ENCODE measurements at regions not wholly inside any gene's neighbourhood (a gene's known extent, or its start where the extent isn't known, plus 50 kb on each side); places are given as distances from the start of the nearest gene placed in this dataset.

DNA sequence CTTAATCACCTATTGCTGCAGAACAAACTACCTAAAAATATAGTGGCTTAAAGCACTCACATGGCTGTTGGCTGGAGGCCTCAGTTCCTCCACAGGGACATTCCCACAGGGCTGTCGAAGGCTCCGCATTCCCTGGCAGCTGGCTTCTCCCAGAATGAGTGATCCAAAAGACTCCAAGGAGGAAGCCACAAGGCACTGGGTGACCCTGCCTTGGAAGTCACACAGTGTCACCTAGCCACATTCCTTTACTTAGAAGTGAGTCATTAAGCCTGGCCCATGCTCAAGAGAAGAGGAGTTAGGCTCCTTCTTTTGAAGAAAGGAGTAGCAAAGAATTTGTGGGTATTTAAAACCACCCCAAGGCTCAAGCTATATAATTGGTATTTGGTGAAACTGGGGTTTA, 63.9 kb upstream of the MAP1LC3B2 start:
- no peak for DNase-seq

DNA sequence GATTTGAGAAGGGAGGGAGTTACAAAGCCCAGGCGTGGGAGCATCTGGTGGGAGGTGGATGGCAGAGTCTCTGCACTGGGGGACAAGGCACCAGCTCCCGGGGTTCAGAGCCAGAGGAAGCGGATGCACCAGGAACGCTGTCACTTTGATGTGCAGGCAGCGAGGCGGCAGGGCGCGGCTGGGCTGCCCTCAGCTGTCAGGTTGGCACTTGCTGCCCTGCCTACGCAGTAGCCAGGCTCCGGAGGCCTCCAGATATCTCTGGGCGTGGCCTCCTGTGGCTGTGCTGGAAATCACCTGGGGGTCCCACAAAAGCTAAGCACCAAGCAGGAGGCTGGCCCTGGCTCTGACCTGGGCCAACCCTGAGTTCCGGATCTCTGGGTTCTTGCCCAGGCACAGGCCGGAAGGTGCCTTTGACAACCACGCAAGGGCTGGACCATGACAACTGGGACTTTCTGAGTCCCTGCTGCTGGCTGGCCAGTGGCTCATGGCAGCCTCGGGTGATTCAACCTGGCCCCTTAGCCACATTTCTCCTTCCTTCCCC, 62.1 kb upstream of the MAP1LC3B2 start:
- no peak for DNase-seq

DNA sequence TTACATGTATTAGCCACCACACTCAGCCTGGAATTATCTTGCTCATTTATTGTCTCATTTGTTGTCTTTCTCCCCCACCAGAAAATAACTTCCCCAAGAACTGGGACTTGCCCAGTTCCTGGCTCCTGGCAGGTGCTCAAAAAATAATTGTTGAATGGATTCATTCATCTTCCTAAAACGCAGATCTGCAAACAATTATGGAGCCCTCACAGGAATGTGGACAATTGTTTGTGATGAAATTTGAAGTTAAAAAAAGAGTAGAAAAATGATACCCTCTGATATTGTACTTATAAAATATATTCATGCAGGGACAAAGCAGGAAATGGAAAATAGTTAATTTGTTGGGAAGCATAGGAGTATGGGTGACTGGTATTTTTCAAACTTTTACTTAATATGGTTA, 60.7 kb upstream of the MAP1LC3B2 start:
- no peak for DNase-seq

DNA sequence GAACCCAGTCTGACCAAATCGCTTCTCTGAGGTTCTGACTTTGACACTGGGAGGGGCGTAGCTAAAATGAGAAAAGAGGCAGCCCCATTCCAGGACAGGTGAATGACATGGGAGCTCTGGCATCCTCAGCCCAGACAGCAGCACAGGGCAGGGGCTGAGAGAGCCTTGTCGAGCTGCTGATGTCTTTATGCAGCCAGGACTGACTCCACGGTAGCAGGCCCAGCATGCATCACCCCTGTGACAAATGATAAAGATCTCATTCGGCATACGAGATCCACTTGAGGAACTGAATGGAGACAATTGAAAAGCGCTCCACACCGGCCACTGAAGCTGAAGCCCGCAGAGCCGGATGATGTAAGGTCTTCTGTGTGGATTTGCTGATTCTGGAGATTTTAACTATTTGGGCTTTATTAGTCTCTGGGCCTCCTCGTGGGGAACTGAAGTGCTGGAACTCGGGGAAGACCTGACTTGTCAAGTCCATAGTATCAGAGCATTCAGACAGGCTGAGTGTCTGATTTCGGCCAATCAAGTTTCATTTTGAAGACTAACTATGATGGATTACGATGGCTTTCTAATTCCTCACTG, 56.9 kb upstream of the MAP1LC3B2 start:
- DNase-seq = no peak

DNA sequence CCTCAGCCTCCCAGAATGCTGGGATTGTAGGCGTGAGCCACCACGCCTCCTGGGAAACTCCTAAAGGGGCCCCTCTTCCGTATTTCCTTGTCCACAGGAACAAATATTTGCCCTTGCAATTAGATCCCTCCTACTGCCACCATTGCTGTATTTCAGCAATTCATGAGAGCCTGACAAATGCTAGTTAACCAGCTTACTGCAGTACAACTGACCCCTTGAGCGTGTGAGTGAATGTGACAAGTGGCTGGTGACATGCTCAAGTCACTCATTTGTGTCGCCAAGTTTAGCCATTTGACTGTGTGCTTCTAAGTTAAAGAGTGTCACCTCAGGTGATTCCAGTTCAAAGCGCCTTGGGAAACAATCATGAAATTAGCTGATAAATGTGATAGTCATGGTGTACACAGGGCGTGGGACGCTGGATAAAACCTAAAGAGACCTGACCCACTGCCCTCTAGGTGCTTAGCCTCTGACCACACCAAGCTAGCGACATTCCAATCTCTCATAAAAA, 56.1 kb upstream of the MAP1LC3B2 start:
- no peak for DNase-seq

DNA sequence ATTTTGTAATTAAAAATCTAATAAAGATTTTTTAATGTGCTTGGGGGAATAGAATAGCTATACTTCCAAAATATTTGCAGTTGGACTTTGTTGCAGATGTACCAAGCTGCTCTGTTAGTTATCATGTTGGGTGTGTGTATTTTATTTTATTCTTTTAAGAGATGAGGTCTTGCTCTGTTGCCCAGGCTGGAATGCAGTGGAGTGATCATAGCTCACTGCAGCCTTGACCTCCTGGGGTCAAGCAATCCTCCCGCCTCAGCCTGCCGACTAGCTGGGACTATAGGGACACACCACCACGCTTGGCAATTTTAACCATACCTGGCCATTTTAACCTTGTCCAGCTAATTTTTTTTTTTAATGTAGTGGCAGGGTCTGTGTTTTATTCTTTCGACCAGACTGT, 54.7 kb upstream of the MAP1LC3B2 start:
- DNase-seq = no peak

DNA sequence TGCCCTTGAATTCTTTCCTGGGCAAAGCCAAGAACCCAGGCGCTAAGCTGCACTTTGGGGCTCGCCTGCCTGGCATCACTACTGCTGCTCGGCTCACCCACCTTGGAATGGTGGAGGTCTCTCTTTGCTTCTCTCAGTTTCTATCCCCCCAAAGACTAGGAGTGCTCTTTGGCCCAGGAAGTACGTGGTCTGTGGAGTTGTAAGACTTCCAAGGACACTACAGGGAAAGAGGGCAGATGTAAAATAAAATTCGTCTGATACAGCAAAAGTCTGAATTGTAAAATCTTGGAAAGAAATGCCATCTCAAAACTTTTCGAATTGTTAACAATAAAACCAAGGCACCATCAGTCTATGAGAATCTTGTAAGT, 52.5 kb upstream of the MAP1LC3B2 start:
- no peak for DNase-seq

DNA sequence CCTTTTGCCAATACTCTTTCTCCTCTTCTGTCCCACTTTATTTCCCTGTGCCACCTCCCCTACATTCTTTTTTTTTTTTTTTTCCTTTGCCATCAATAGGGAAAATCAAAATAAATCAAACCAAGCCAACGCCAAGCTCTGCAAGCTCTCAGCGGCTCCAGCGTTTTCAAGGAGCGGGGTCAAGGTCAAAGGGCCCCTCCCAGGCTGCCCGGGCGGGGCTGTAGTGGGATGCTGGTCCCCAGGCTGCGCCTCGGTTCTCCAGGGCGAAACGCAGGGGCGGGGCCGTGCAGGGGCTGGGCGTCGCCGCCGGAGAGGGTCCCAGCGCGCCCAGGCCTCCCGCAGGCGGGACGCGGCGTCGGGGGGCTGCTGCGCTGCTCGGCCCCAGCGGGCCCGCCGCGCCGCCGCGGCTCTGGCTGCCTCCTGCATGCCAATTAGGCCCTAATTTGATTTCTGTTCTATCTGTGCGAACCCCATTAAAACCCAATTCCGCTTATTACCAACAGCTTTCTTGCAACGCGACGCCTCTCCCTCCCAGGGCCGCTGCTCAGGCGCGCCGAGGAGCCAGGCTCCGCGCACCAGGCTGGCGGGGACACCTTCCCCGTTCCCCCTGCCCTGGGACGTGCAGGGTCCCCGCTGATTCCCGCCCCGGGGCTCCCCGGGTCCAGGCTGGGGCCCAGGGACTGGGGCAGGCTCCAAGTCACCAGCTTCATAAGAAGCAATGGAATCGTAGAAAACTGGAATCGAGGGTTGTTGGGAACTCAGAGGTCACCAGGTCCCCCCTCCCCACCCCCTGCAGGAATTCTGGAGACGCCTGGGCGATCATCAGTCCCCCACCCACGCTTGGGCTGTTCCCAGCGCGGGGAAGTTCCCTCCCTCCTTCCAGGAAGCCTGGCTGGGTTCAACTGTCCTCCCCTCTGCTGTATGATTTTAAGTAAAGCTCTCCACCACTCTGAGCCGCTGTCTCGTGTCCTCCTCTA, 50.7 kb upstream of the MAP1LC3B2 start:
- DNase-seq = no peak

Measured in central memory CD4-positive, alpha-beta T cell (primary cell).